Tongue (tissue), 1 donor: ENCODE measurements at regions not wholly inside any gene's neighbourhood (a gene's known extent, or its start where the extent isn't known, plus 50 kb on each side); places are given as distances from the start of the nearest gene placed in this dataset.
"Not testable (repeated sequence)": the region's sequence is repeated elsewhere in the genome, so short reads cannot be mapped to it uniquely, and the experiment has no call there.

Experiments used
- DNase-seq: peaks from one replicate; pipeline ENCODE4 v3.0.0-alpha.2; 2015

- DNase-seq: no peak
Measured at GRCh38 chr1:197985351-197985750, 68.2 kb downstream of the LHX9 start.

GRCh38 chr1:197986817-197987216 is 69.6 kb downstream of the LHX9 start:
- no peak for DNase-seq

GRCh38 chr1:197987294-197987693 is 70.1 kb downstream of the LHX9 start:
- DNase-seq: no peak

- not testable (repeated sequence) for DNase-seq
Measured at GRCh38 chr1:197988581-197988980, 71.4 kb downstream of the LHX9 start.

GRCh38 chr1:197989058-197989457 is 71.9 kb downstream of the LHX9 start:
- DNase-seq: no peak

- no peak for DNase-seq
Measured at GRCh38 chr1:197991594-197991993, 74.4 kb downstream of the LHX9 start.

GRCh38 chr1:197994907-197995407 is 77.8 kb downstream of the LHX9 start:
- DNase-seq: no peak

- no peak for DNase-seq
Measured at GRCh38 chr1:197995408-197996258, 78.5 kb downstream of the LHX9 start.

GRCh38 chr1:197996259-197996512 is 79.0 kb downstream of the LHX9 start:
- not testable (repeated sequence) for DNase-seq

GRCh38 chr1:197998110-197998509 is 80.9 kb downstream of the LHX9 start:
- DNase-seq: no peak

GRCh38 chr1:198001776-198002408 is 84.7 kb downstream of the LHX9 start:
- DNase-seq: no peak

- DNase-seq: no peak
Measured at GRCh38 chr1:198003468-198003867, 86.3 kb downstream of the LHX9 start.

GRCh38 chr1:198007011-198007410 is 89.8 kb downstream of the LHX9 start:
- no peak for DNase-seq

GRCh38 chr1:198007687-198008607 is 90.8 kb downstream of the LHX9 start:
- DNase-seq: no peak

GRCh38 chr1:198014355-198014754 is 97.2 kb downstream of the LHX9 start:
- no peak for DNase-seq

GRCh38 chr1:198015309-198015708 is 98.1 kb downstream of the LHX9 start:
- no peak for DNase-seq

- no peak for DNase-seq
Measured at GRCh38 chr1:198018529-198018928, 101.4 kb downstream of the LHX9 start.

- DNase-seq: no peak
Measured at GRCh38 chr1:198019126-198019525, 102.0 kb downstream of the LHX9 start.

GRCh38 chr1:198024336-198024735 is 107.2 kb downstream of the LHX9 start:
- DNase-seq: no peak

- no peak for DNase-seq
Measured at GRCh38 chr1:198024782-198025181, 107.6 kb downstream of the LHX9 start.

- peak; percentile 50 for DNase-seq
Measured at GRCh38 chr1:198030682-198031081, 113.5 kb downstream of the LHX9 start.

GRCh38 chr1:198031086-198031485 is 113.9 kb downstream of the LHX9 start:
- DNase-seq: no peak

- DNase-seq: no peak
Measured at GRCh38 chr1:198032668-198033067, 115.5 kb downstream of the LHX9 start.
